Left forelimb (tissue), 1 donor: ENCODE measurements at regions not wholly inside any gene's neighbourhood (a gene's known extent, or its start where the extent isn't known, plus 50 kb on each side); places are given as distances from the start of the nearest gene placed in this dataset.
"Not testable (repeated sequence)": the region's sequence is repeated elsewhere in the genome, so short reads cannot be mapped to it uniquely, and the experiment has no call there.

ENCODE experiments used
- DNase-seq: peaks from one replicate; pipeline ENCODE4 v3.0.0-alpha.2; 2018; ENCODE audit warnings: low spot score

- DNase-seq = no peak
These were observed 170.9 kb upstream of the MAGI2 start for GRCh38 chr7:79624336-79624735.

- no peak for DNase-seq
These were observed 169.3 kb upstream of the MAGI2 start for GRCh38 chr7:79622781-79623180.

GRCh38 chr7:79620291-79620690, 166.8 kb upstream of the MAGI2 start:
- no peak for DNase-seq

- no peak for DNase-seq
These were observed 165.7 kb upstream of the MAGI2 start for GRCh38 chr7:79619216-79619615.

- no peak for DNase-seq
These were observed 162.6 kb upstream of the MAGI2 start for GRCh38 chr7:79615871-79616640.

- no peak for DNase-seq
These were observed 162.0 kb upstream of the MAGI2 start for GRCh38 chr7:79615466-79615865.

GRCh38 chr7:79612903-79613302, 159.4 kb upstream of the MAGI2 start:
- no peak for DNase-seq

GRCh38 chr7:79612022-79612421, 158.6 kb upstream of the MAGI2 start:
- no peak for DNase-seq

- no peak for DNase-seq
These were observed 157.4 kb upstream of the MAGI2 start for GRCh38 chr7:79610748-79611304.

GRCh38 chr7:79610313-79610712, 156.8 kb upstream of the MAGI2 start:
- no peak for DNase-seq

GRCh38 chr7:79608005-79608404, 154.5 kb upstream of the MAGI2 start:
- DNase-seq = no peak

- DNase-seq = no peak
These were observed 151.4 kb upstream of the MAGI2 start for GRCh38 chr7:79604841-79605240.

- DNase-seq = no peak
These were observed 144.9 kb upstream of the MAGI2 start for GRCh38 chr7:79598351-79598750.

- DNase-seq = not testable (repeated sequence)
These were observed 141.2 kb upstream of the MAGI2 start for GRCh38 chr7:79594671-79595070.

- DNase-seq = no peak
These were observed 140.4 kb upstream of the MAGI2 start for GRCh38 chr7:79593866-79594301.

- DNase-seq = no peak
These were observed 137.6 kb upstream of the MAGI2 start for GRCh38 chr7:79590916-79591623.

- no peak for DNase-seq
These were observed 136.9 kb upstream of the MAGI2 start for GRCh38 chr7:79590391-79590790.

- DNase-seq = no peak
These were observed 117.4 kb upstream of the MAGI2 start for GRCh38 chr7:79570903-79571302.

- DNase-seq = no peak
These were observed 110.5 kb upstream of the MAGI2 start for GRCh38 chr7:79563821-79564522.

- DNase-seq = no peak
These were observed 102.1 kb upstream of the MAGI2 start for GRCh38 chr7:79555571-79555970.

- no peak for DNase-seq
These were observed 100.5 kb upstream of the MAGI2 start for GRCh38 chr7:79553811-79554555.

- DNase-seq = no peak
These were observed 99.0 kb upstream of the MAGI2 start for GRCh38 chr7:79552463-79552862.
